ENCODE measurements at regions not wholly inside any gene's neighbourhood (a gene's known extent, or its start where the extent isn't known, plus 50 kb on each side); places are given as distances from the start of the nearest gene placed in this dataset.

- TF ChIP-seq RAD21 (IDR thresholded peaks at IDR 0.05; ENCODE audit: low read depth): no peak
- TF ChIP-seq ZBTB7A (IDR thresholded peaks at IDR 0.05; ENCODE audit: low read depth): no peak
- TF ChIP-seq REST (IDR thresholded peaks at IDR 0.05; ENCODE audit: low read depth): no peak
- no peak for TF ChIP-seq EP300 (IDR thresholded peaks at IDR 0.05; ENCODE audit: borderline replicate concordance)
- TF ChIP-seq TAF1 (IDR thresholded peaks at IDR 0.05; ENCODE audit: low read depth): no peak
- no peak for TF ChIP-seq TCF12 (IDR thresholded peaks at IDR 0.05; ENCODE audit: low read depth)
- no peak for TF ChIP-seq CEBPB (IDR thresholded peaks at IDR 0.05)
- no peak for TF ChIP-seq MAX (IDR thresholded peaks at IDR 0.05)
- TF ChIP-seq, protein P1, sequence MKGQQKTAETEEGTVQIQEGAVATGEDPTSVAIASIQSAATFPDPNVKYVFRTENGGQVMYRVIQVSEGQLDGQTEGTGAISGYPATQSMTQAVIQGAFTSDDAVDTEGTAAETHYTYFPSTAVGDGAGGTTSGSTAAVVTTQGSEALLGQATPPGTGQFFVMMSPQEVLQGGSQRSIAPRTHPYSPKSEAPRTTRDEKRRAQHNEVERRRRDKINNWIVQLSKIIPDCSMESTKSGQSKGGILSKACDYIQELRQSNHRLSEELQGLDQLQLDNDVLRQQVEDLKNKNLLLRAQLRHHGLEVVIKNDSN (IDR thresholded peaks at IDR 0.05): no peak
- no peak for TF ChIP-seq YY1 (IDR thresholded peaks at IDR 0.05; ENCODE audit: low read depth)
These were observed 78.4 kb upstream of the ITGA1 start for GRCh38 chr5:52709167-52709925.

DNA sequence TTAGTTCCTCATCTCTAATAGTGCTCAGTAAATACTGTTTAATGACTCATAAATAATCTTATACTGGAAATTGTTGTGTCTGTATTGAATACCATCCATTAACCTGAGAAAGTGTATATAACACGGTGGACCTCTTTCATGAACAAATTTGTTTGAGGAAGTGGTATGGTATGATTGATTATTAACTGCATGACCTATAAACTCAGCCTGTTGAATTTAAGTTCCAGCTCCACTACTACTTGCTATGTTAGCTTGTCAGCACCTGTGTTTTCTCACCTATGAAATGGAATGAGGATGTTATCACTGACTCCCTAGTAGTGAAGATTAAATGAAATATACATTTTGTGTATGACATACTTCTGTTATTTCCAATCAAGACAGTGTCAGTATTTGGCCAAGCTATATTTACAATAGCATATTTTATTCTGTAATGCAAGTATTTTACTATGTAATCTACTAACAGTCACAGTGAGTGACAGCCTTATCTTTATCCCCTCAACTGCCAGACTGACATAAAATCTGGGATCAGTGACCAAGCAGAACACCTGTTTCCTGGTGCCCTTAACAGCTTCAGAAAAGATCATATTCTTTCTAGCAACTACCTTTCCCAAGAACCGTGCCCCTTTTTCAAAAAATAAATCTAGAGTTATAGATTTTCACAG is 77.3 kb upstream of the ITGA1 start:
- TF ChIP-seq TCF12 (IDR thresholded peaks at IDR 0.05; ENCODE audit: low read depth) (no peak), EP300 (IDR thresholded peaks at IDR 0.05; ENCODE audit: borderline replicate concordance) (no peak), CEBPB (IDR thresholded peaks at IDR 0.05) (no peak), NFIC (IDR thresholded peaks at IDR 0.05) (no peak), ZBTB7A (IDR thresholded peaks at IDR 0.05; ENCODE audit: low read depth) (no peak), TEAD4 (IDR thresholded peaks at IDR 0.05) (no peak), YY1 (IDR thresholded peaks at IDR 0.05; ENCODE audit: low read depth) (no peak), REST (IDR thresholded peaks at IDR 0.05; ENCODE audit: low read depth) (no peak), CREB1 (IDR thresholded peaks at IDR 0.05; ENCODE audit: low read depth) (no peak), RAD21 (IDR thresholded peaks at IDR 0.05; ENCODE audit: low read depth) (no peak), TAF1 (IDR thresholded peaks at IDR 0.05; ENCODE audit: low read depth) (no peak), EGR1 (IDR thresholded peaks at IDR 0.05) (no peak), MAX (IDR thresholded peaks at IDR 0.05) (no peak), FOXM1 (IDR thresholded peaks at IDR 0.05; ENCODE audit: borderline replicate concordance, low read depth) (no peak)
- TF ChIP-seq, protein P1 (IDR thresholded peaks at IDR 0.05): no peak

DNA sequence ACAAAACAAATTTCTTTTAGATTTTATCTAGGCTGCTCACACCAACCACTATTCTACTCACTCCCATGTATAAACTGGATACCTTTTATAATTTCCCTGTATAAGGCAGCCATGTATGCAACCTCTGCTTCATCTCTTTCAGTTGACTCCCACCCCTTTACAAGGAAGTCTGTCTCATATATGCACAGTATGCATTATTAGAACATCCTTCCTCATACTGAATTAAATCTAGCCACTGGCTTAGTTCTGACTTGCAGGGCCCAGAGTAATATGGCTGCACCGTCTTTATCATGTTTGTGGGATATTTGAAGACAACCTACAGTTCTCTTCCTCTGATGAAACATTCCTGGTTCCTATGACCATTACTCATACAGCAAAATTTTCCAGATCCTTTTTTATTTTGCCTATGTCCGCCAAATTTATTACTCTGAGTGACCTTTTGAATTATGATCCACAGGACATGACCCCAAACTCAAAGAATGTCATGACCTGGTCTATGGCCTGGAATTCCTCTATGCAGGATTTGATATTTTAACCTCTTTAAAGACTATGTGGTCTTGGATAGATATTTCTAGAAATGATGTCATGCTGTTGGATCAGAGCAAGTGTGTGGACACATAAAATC is 76.6 kb upstream of the ITGA1 start:
- no peak for TF ChIP-seq TCF12 (IDR thresholded peaks at IDR 0.05; ENCODE audit: low read depth)
- TF ChIP-seq CEBPB (IDR thresholded peaks at IDR 0.05): no peak
- TF ChIP-seq REST (IDR thresholded peaks at IDR 0.05; ENCODE audit: low read depth): no peak
- TF ChIP-seq TEAD4 (IDR thresholded peaks at IDR 0.05): no peak
- no peak for TF ChIP-seq RAD21 (IDR thresholded peaks at IDR 0.05; ENCODE audit: low read depth)
- TF ChIP-seq FOXM1 (IDR thresholded peaks at IDR 0.05; ENCODE audit: borderline replicate concordance, low read depth): no peak
- no peak for TF ChIP-seq NFIC (IDR thresholded peaks at IDR 0.05)
- no peak for TF ChIP-seq TAF1 (IDR thresholded peaks at IDR 0.05; ENCODE audit: low read depth)
- TF ChIP-seq, protein P1 (IDR thresholded peaks at IDR 0.05): no peak
- TF ChIP-seq ZBTB7A (IDR thresholded peaks at IDR 0.05; ENCODE audit: low read depth): no peak
- TF ChIP-seq CREB1 (IDR thresholded peaks at IDR 0.05; ENCODE audit: low read depth): no peak
- TF ChIP-seq EP300 (IDR thresholded peaks at IDR 0.05; ENCODE audit: borderline replicate concordance): no peak
- TF ChIP-seq YY1 (IDR thresholded peaks at IDR 0.05; ENCODE audit: low read depth): no peak
- TF ChIP-seq EGR1 (IDR thresholded peaks at IDR 0.05): no peak
- TF ChIP-seq MAX (IDR thresholded peaks at IDR 0.05): no peak

All from Ishikawa (cell line).